Liver (tissue), 8 donors: ENCODE measurements at regions not wholly inside any gene's neighbourhood (a gene's known extent, or its start where the extent isn't known, plus 50 kb on each side); places are given as distances from the start of the nearest gene placed in this dataset.

Source experiments
- DNase-seq: peaks from one replicate; pipeline ENCODE4 v3.0.0-alpha.2; 2017; ENCODE audit warnings: low spot score
- H3K27ac ChIP-seq, 2 donors: one replicate each; pipeline ENCODE4 v1.7.0; 2013; ENCODE audit warnings: inconsistent platforms in 2 of 2, low read length in 2 of 2, control low read depth in 1 of 2, low read depth in 1 of 2, mild to moderate bottlenecking in 1 of 2
- H3K27me3 ChIP-seq, 4 donors: one replicate each; pipeline versions ENCODE4 v1.6.1 to v1.7.0; 2013; ENCODE audit warnings: low read length in 3 of 4, inconsistent platforms in 1 of 4, mild to moderate bottlenecking in 1 of 4, moderate library complexity in 1 of 4; ENCODE audit not compliant: control insufficient read depth in 4 of 4, insufficient read depth in 4 of 4
- H3K36me3 ChIP-seq, 4 donors: one replicate each; pipeline versions ENCODE4 v1.6.1 to v1.7.0; 2013; ENCODE audit warnings: low read length in 3 of 4, mild to moderate bottlenecking in 3 of 4, low read depth in 1 of 4, moderate library complexity in 1 of 4; ENCODE audit not compliant: control insufficient read depth in 4 of 4, insufficient read depth in 3 of 4
- H3K4me1 ChIP-seq, 4 donors: one replicate each; pipeline versions ENCODE4 v1.6.1 to v1.7.0; 2013; ENCODE audit warnings: low read length in 3 of 4, mild to moderate bottlenecking in 3 of 4, moderate library complexity in 1 of 4; ENCODE audit not compliant: control insufficient read depth in 4 of 4, insufficient read depth in 4 of 4
- H3K4me3 ChIP-seq, 3 donors: one replicate each; pipeline versions ENCODE4 v1.6.1 to v1.7.0; 2013; ENCODE audit warnings: low read length in 3 of 3, control low read depth in 1 of 3, low read depth in 1 of 3, mild to moderate bottlenecking in 1 of 3
- H3K9ac ChIP-seq, 2 donors: one replicate each; pipeline ENCODE4 v1.7.0; 2013; ENCODE audit warnings: low read length in 2 of 2, mild to moderate bottlenecking in 2 of 2, moderate library complexity in 2 of 2, control low read depth in 1 of 2, low read depth in 1 of 2
- H3K9me3 ChIP-seq, 4 donors: one replicate each; pipeline versions ENCODE4 v1.6.1 to v1.7.0; 2013; ENCODE audit warnings: low read length in 3 of 4; ENCODE audit not compliant: control insufficient read depth in 4 of 4
- EGR1 ChIP-seq, 2 donors: IDR thresholded peaks; 2 replicates each; pipeline ENCODE4 v1.6.1; 2016 to 2018; ENCODE audit warnings: antibody characterized with exemption in 2 of 2, low read depth in 2 of 2
- FOXA1 ChIP-seq: IDR thresholded peaks from 2 replicates; pipeline ENCODE4 v1.6.1; 2016; ENCODE audit warnings: antibody characterized with exemption
- FOXA2 ChIP-seq: IDR thresholded peaks from 2 replicates; pipeline ENCODE4 v1.6.1; 2016; ENCODE audit warnings: antibody characterized with exemption
- GABPA ChIP-seq, 2 donors: IDR thresholded peaks in 1 of 2; conservative IDR thresholded peaks in 1 of 2; 2 replicates each; pipeline ENCODE4 v1.6.1; 2016; ENCODE audit warnings: antibody characterized with exemption in 2 of 2, mild to moderate bottlenecking in 1 of 2, moderate library complexity in 1 of 2
- HNF4A ChIP-seq, 2 donors: conservative IDR thresholded peaks; 2 replicates each; pipeline ENCODE4 v1.6.1; 2016; ENCODE audit warnings: antibody characterized with exemption in 2 of 2, mild to moderate bottlenecking in 2 of 2
- HNF4G ChIP-seq: IDR thresholded peaks from 2 replicates; pipeline ENCODE4 v1.6.1; 2016; ENCODE audit warnings: antibody characterized with exemption
- JUND ChIP-seq, 2 donors: IDR thresholded peaks; 2 replicates each; pipeline ENCODE4 v1.6.1; 2016; ENCODE audit warnings: antibody characterized with exemption in 2 of 2
- NR2F2 ChIP-seq: IDR thresholded peaks from 2 replicates; pipeline ENCODE4 v1.6.1; 2016; ENCODE audit warnings: antibody characterized with exemption
- RAD21 ChIP-seq, 2 donors: IDR thresholded peaks; 2 replicates each; pipeline ENCODE4 v1.6.1; 2016; ENCODE audit warnings: antibody characterized with exemption in 2 of 2, mild to moderate bottlenecking in 2 of 2
- RXRA ChIP-seq, 2 donors: IDR thresholded peaks; 2 replicates each; pipeline ENCODE4 v1.6.1; 2017 to 2018; ENCODE audit warnings: antibody characterized with exemption in 2 of 2, mild to moderate bottlenecking in 1 of 2
- SP1 ChIP-seq: IDR thresholded peaks from 2 replicates; pipeline ENCODE4 v1.6.1; 2018; ENCODE audit warnings: antibody characterized with exemption, mild to moderate bottlenecking
- TAF1 ChIP-seq: conservative IDR thresholded peaks from 2 replicates; pipeline ENCODE4 v1.6.1; 2016; ENCODE audit warnings: antibody characterized with exemption, mild to moderate bottlenecking
- YY1 ChIP-seq: IDR thresholded peaks from 2 replicates; pipeline ENCODE4 v1.6.1; 2016; ENCODE audit warnings: antibody characterized with exemption, mild to moderate bottlenecking
- WGBS: extraction: QIAGEN DNeasy Blood & Tissue Kit; methylation state at CpG from one replicate; pipeline ENCODE4 v1.1.7; 2013; 5-methylcytosine and 5-hydroxymethylcytosine counted together
- TF ChIP-seq, protein P1 (sequence below): fragments of 150-350 bp; IDR thresholded peaks from 2 replicates; pipeline ENCODE4 v1.5.1; 2017; ENCODE audit warnings: improper control_type of control experiment, low read depth, low read length; ENCODE audit not compliant: missing input control
- TF ChIP-seq, protein P2 (sequence below): IDR thresholded peaks from 2 replicates; pipeline ENCODE4 v1.6.1; 2016; ENCODE audit warnings: antibody characterized with exemption
- TF ChIP-seq, protein P3 (sequence below): IDR thresholded peaks from 2 replicates; pipeline ENCODE4 v1.6.1; 2016; ENCODE audit warnings: antibody characterized with exemption
- TF ChIP-seq, protein P4 (sequence below): IDR thresholded peaks from 2 replicates; pipeline ENCODE4 v1.6.1; 2016; ENCODE audit warnings: antibody characterized with exemption, mild to moderate bottlenecking
- TF ChIP-seq, protein P5 (sequence below): IDR thresholded peaks from 2 replicates; pipeline ENCODE4 v1.6.1; 2016; ENCODE audit warnings: antibody characterized with exemption
- donor health status: healthy.
- donor health status: healthy.
- donor health status: healthy.
- donor health status: healthy.
- donor health status: healthy.

DNA sequence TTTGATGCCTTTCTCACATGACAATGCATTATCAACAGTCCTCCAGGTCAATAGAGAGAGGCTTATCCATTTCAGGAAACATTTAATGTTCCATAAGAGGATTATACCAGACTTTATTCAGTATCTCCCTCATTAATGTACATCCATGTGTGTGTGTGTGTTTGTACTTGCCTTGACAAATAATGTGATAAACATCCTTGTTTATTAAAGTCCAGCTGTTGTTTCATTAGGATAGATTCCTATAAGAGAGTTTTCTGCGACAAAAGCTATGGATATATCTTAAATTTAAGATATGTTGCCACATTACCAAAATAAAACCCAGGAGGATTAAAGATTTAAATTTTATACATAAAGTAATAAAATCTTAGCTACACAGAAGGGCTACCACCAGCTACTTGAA is 492.6 kb downstream of the TOX3 start:
- Histone ChIP-seq H3K27ac (no peak overlapping the region), H3K4me1 (peaks cover 0 to 5% (median 0%) of the 10 kb centered on the region in 4 donors), H3K36me3 (no peaks in the 10 kb centered on the region), H3K4me3 (no peak overlapping the region), H3K27me3 (no peaks in the 10 kb centered on the region), H3K9me3 (no peaks in the 10 kb centered on the region), H3K9ac (no peak overlapping the region)
- no peak for DNase-seq
- TF ChIP-seq HNF4G = no peak
- no peak for TF ChIP-seq SP1
- no peak for TF ChIP-seq GABPA (IDR thresholded peaks at IDR 0.05 in 1 of 2, conservative IDR thresholded peaks at IDR 0.05 in 1 of 2)
- TF ChIP-seq YY1 = no peak
- no peak for TF ChIP-seq NR2F2
- TF ChIP-seq EGR1 (IDR thresholded peaks at IDR 0.05; ENCODE audit: low read depth in 2 of 2) = no peak
- TF ChIP-seq RAD21 (IDR thresholded peaks at IDR 0.05) = no peak
- TF ChIP-seq FOXA1 = no peak
- no peak for TF ChIP-seq HNF4A (conservative IDR thresholded peaks at IDR 0.05)
- TF ChIP-seq FOXA2 = no peak
- TF ChIP-seq, protein P1, sequence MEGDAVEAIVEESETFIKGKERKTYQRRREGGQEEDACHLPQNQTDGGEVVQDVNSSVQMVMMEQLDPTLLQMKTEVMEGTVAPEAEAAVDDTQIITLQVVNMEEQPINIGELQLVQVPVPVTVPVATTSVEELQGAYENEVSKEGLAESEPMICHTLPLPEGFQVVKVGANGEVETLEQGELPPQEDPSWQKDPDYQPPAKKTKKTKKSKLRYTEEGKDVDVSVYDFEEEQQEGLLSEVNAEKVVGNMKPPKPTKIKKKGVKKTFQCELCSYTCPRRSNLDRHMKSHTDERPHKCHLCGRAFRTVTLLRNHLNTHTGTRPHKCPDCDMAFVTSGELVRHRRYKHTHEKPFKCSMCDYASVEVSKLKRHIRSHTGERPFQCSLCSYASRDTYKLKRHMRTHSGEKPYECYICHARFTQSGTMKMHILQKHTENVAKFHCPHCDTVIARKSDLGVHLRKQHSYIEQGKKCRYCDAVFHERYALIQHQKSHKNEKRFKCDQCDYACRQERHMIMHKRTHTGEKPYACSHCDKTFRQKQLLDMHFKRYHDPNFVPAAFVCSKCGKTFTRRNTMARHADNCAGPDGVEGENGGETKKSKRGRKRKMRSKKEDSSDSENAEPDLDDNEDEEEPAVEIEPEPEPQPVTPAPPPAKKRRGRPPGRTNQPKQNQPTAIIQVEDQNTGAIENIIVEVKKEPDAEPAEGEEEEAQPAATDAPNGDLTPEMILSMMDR = no peak
- WGBS = 90% methylated on average over 1 of the region's 1 CpG

DNA sequence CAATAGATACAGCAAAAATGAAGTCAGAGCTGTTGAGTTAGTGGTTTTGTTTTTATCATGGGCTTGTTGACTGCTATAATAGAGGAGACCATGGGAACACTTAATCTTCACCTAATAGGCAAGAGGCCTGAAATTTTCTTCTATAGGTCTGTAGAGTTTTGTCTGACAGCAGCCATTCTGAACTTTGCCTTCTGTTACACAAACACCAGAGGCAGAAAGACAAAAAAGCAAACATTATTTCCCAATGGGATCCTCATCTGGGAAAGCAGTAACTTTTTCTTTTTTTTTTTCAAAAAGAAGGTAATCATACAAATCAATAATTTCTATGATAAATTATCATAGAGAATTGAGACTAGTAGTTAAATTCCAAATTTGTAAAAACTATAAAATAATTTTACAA is 494.1 kb downstream of the TOX3 start:
- DNase-seq = no peak
- H3K4me3 ChIP-seq = no peak overlapping the region
- H3K9me3 ChIP-seq = no peaks in the 10 kb centered on the region
- no peak overlapping the region for H3K9ac ChIP-seq
- H3K27me3 ChIP-seq = no peaks in the 10 kb centered on the region
- H3K36me3 ChIP-seq = no peaks in the 10 kb centered on the region
- H3K27ac ChIP-seq = no peak overlapping the region
- peak; percentile 50 for TF ChIP-seq SP1
- no peak for TF ChIP-seq NR2F2
- TF ChIP-seq HNF4A (conservative IDR thresholded peaks at IDR 0.05) = peak; percentile 87 to 90
- no peak for TF ChIP-seq TAF1
- TF ChIP-seq EGR1 (IDR thresholded peaks at IDR 0.05; ENCODE audit: low read depth in 2 of 2) = no peak
- no peak for TF ChIP-seq JUND (IDR thresholded peaks at IDR 0.05)
- TF ChIP-seq YY1 = peak; percentile 90
- TF ChIP-seq, protein P2, sequence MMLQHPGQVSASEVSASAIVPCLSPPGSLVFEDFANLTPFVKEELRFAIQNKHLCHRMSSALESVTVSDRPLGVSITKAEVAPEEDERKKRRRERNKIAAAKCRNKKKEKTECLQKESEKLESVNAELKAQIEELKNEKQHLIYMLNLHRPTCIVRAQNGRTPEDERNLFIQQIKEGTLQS = no peak
- TF ChIP-seq HNF4G = peak; percentile 57
- TF ChIP-seq GABPA (IDR thresholded peaks at IDR 0.05 in 1 of 2, conservative IDR thresholded peaks at IDR 0.05 in 1 of 2) = no peak
- peak in 1 of 2 donors; percentile 22 for TF ChIP-seq RXRA (IDR thresholded peaks at IDR 0.05)
- TF ChIP-seq, protein P3, sequence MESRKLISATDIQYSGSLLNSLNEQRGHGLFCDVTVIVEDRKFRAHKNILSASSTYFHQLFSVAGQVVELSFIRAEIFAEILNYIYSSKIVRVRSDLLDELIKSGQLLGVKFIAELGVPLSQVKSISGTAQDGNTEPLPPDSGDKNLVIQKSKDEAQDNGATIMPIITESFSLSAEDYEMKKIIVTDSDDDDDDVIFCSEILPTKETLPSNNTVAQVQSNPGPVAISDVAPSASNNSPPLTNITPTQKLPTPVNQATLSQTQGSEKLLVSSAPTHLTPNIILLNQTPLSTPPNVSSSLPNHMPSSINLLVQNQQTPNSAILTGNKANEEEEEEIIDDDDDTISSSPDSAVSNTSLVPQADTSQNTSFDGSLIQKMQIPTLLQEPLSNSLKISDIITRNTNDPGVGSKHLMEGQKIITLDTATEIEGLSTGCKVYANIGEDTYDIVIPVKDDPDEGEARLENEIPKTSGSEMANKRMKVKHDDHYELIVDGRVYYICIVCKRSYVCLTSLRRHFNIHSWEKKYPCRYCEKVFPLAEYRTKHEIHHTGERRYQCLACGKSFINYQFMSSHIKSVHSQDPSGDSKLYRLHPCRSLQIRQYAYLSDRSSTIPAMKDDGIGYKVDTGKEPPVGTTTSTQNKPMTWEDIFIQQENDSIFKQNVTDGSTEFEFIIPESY = peak; percentile 18
- no peak for TF ChIP-seq FOXA2
- TF ChIP-seq, protein P4, sequence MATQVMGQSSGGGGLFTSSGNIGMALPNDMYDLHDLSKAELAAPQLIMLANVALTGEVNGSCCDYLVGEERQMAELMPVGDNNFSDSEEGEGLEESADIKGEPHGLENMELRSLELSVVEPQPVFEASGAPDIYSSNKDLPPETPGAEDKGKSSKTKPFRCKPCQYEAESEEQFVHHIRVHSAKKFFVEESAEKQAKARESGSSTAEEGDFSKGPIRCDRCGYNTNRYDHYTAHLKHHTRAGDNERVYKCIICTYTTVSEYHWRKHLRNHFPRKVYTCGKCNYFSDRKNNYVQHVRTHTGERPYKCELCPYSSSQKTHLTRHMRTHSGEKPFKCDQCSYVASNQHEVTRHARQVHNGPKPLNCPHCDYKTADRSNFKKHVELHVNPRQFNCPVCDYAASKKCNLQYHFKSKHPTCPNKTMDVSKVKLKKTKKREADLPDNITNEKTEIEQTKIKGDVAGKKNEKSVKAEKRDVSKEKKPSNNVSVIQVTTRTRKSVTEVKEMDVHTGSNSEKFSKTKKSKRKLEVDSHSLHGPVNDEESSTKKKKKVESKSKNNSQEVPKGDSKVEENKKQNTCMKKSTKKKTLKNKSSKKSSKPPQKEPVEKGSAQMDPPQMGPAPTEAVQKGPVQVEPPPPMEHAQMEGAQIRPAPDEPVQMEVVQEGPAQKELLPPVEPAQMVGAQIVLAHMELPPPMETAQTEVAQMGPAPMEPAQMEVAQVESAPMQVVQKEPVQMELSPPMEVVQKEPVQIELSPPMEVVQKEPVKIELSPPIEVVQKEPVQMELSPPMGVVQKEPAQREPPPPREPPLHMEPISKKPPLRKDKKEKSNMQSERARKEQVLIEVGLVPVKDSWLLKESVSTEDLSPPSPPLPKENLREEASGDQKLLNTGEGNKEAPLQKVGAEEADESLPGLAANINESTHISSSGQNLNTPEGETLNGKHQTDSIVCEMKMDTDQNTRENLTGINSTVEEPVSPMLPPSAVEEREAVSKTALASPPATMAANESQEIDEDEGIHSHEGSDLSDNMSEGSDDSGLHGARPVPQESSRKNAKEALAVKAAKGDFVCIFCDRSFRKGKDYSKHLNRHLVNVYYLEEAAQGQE = peak; percentile 18
- peak in 1 of 2 donors; percentile 9 for TF ChIP-seq RAD21 (IDR thresholded peaks at IDR 0.05)
- TF ChIP-seq, protein P1 = no peak
- TF ChIP-seq, protein P5, sequence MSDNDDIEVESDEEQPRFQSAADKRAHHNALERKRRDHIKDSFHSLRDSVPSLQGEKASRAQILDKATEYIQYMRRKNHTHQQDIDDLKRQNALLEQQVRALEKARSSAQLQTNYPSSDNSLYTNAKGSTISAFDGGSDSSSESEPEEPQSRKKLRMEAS = peak; percentile 17
- no peak for TF ChIP-seq FOXA1
- H3K4me1 ChIP-seq = peaks cover 0 to 5% (median 0%) of the 10 kb centered on the region in 4 donors
